HCT116 (cell line): ENCODE measurements at regions not wholly inside any gene's neighbourhood (a gene's known extent, or its start where the extent isn't known, plus 50 kb on each side); places are given as distances from the start of the nearest gene placed in this dataset.

ENCODE experiments used
- ATAC-seq: fragments of 200-7000 bp; cut with Tn5 transposase; 2 replicates; pipeline ENCODE4 v1.9.1; 2020; ENCODE audit warnings: mild to moderate bottlenecking, moderate library complexity
- BruUV-seq: library from RNA; stranded (reverse); fragments of 400-500 nt; replicated peaks from 2 replicates; lab custom pipeline; 2021; lab: Mats Ljungman, UMichigan
- CTCF ChIA-PET: fragments of 300-600 bp; sonication (Branson Sonifier 250); formaldehyde crosslinking; loops from one replicate; lab custom pipeline; 2021; ENCODE audit warnings: antibody characterized with exemption; lab: Charles Lee
- POLR2A ChIA-PET: fragments of 300-600, 350-600 bp; sonication (Branson Sonifier 250); formaldehyde crosslinking; loops from one replicate; lab custom pipeline; 2021; ENCODE audit warnings: antibody characterized with exemption; lab: Charles Lee
- RAD21 ChIA-PET, 2 experiments: fragments of 300-600 bp; sonication (Branson Sonifier 250); formaldehyde crosslinking; loops; one replicate each; lab custom pipeline; 2023; ENCODE audit warnings: low total read pairs in 2 of 2; ENCODE audit not compliant: uncharacterized antibody in 2 of 2, unreplicated experiment in 2 of 2, low non-redundant PET in 1 of 2; lab: Charles Lee
- DNase-seq: peaks from one replicate; pipeline ENCODE4 v3.0.0-alpha.2; 2010; ENCODE audit warnings: low read depth, low spot score
- H2AFZ ChIP-seq: fragments of 200-600 bp; shearing (Covaris generic), sonication (generic); 2 replicates; pipeline ENCODE4 v1.6.1; 2017; ENCODE audit warnings: low read depth, mixed run types, mixed read lengths, antibody characterized with exemption, low read length; ENCODE audit not compliant: poor library complexity, severe bottlenecking
- H3K27ac ChIP-seq: 2 replicates; pipeline ENCODE4 v1.5.1; 2012; ENCODE audit warnings: low read depth, low read length
- H3K27me3 ChIP-seq: fragments of 200-600 bp; sonication (generic); 2 replicates; pipeline ENCODE4 v1.6.1; 2016; ENCODE audit warnings: mixed run types, low read length, mixed read lengths; ENCODE audit not compliant: insufficient read depth
- H3K36me3 ChIP-seq, 2 experiments: fragments of 200-500 bp in 1 of 2; fragments of 200-600 bp in 1 of 2; sonication (Bioruptor generic) in 1 of 2; sonication (generic) in 1 of 2; 2 replicates each; pipeline versions ENCODE4 v1.5.1 to v1.6.1; 2014 to 2016; ENCODE audit warnings: low read length in 2 of 2, inconsistent platforms in 1 of 2, mixed read lengths in 1 of 2, mixed run types in 1 of 2; ENCODE audit not compliant: insufficient read depth in 2 of 2, control insufficient read depth in 1 of 2
- H3K4me1 ChIP-seq, 2 experiments: fragments of 200-600 bp in 1 of 2; sonication (generic) in 1 of 2; 2 replicates each; pipeline versions ENCODE4 v1.5.1 to v1.6.1; 2012 to 2017; ENCODE audit warnings: low read length in 2 of 2, inconsistent platforms in 1 of 2, mild to moderate bottlenecking in 1 of 2, mixed read lengths in 1 of 2, mixed run types in 1 of 2, moderate library complexity in 1 of 2; ENCODE audit not compliant: insufficient read depth in 2 of 2, control insufficient read depth in 1 of 2
- H3K4me2 ChIP-seq: fragments of 200-600 bp; sonication (generic); 2 replicates; pipeline ENCODE4 v1.6.1; 2017; ENCODE audit warnings: mixed run types, low read length, mixed read lengths
- H3K4me3 ChIP-seq, 2 experiments: fragments of 200-600 bp in 1 of 2; sonication (generic) in 1 of 2; replicated peaks in 1 of 2; 2 replicates each; pipeline ENCODE4 v1.5.1; 2011 to 2016; ENCODE audit warnings: low read length in 2 of 2, control low read depth in 1 of 2, low read depth in 1 of 2, mild to moderate bottlenecking in 1 of 2, mixed read lengths in 1 of 2, mixed run types in 1 of 2
- H3K79me2 ChIP-seq: fragments of 200-600 bp; sonication (generic); 2 replicates; pipeline ENCODE4 v1.6.1; 2017; ENCODE audit warnings: mild to moderate bottlenecking, mixed run types, low read length, moderate library complexity, mixed read lengths; ENCODE audit not compliant: insufficient read depth
- H3K9ac ChIP-seq: fragments of 200-600 bp; sonication (generic); 2 replicates; pipeline ENCODE4 v1.6.1; 2016; ENCODE audit warnings: low read length, mixed read lengths
- H3K9me2 ChIP-seq: fragments of 200-600 bp; sonication (generic), shearing (Covaris generic); 2 replicates; pipeline ENCODE4 v1.6.1; 2017; ENCODE audit warnings: mixed run types, mild to moderate bottlenecking, moderate library complexity; ENCODE audit not compliant: insufficient read depth
- H3K9me3 ChIP-seq, 2 experiments: fragments of 200-500 bp in 1 of 2; fragments of 200-600 bp in 1 of 2; sonication (Bioruptor generic) in 1 of 2; sonication (generic) in 1 of 2; 2 replicates each; pipeline ENCODE4 v1.6.1; 2014 to 2017; ENCODE audit warnings: low read length in 2 of 2, mixed read lengths in 2 of 2, inconsistent platforms in 1 of 2, low read depth in 1 of 2, mild to moderate bottlenecking in 1 of 2, mixed run types in 1 of 2, moderate library complexity in 1 of 2; ENCODE audit not compliant: control insufficient read depth in 1 of 2, insufficient read depth in 1 of 2
- H4K20me1 ChIP-seq: fragments of 200-600 bp; sonication (generic), shearing (Covaris generic); 2 replicates; pipeline ENCODE4 v1.6.1; 2017; ENCODE audit warnings: mixed run types, mild to moderate bottlenecking, moderate library complexity; ENCODE audit not compliant: insufficient read depth
- EGR1 ChIP-seq: IDR thresholded peaks from 2 replicates; pipeline ENCODE4 v1.6.1; 2012; ENCODE audit warnings: low read depth
- ELF1 ChIP-seq: IDR thresholded peaks from 2 replicates; pipeline ENCODE4 v1.6.1; 2012; ENCODE audit warnings: low read depth, borderline replicate concordance
- EZH2phosphoT487 ChIP-seq: fragments of 200-600 bp; IDR thresholded peaks from 2 replicates; pipeline ENCODE4 v1.6.1; 2018; ENCODE audit warnings: antibody characterized with exemption, borderline replicate concordance
- JUND ChIP-seq: IDR thresholded peaks from 2 replicates; pipeline ENCODE4 v1.6.1; 2012
- POLR2A ChIP-seq: IDR thresholded peaks from 2 replicates; pipeline ENCODE4 v1.7.0; 2011; ENCODE audit warnings: borderline replicate concordance; ENCODE audit not compliant: insufficient read depth, insufficient read length; ENCODE audit errors: extremely low read depth
- POLR2AphosphoS5 ChIP-seq: IDR thresholded peaks from 2 replicates; pipeline ENCODE4 v1.6.1; 2011; ENCODE audit warnings: mild to moderate bottlenecking, low read depth, low read length, moderate library complexity
- SP1 ChIP-seq: IDR thresholded peaks from 2 replicates; pipeline ENCODE4 v1.6.1; 2012; ENCODE audit warnings: low read depth
- SRF ChIP-seq: IDR thresholded peaks from 2 replicates; pipeline ENCODE4 v1.6.1; 2012; ENCODE audit warnings: low read depth
- TCF7L2 ChIP-seq: IDR thresholded peaks from 2 replicates; pipeline ENCODE4 v1.7.0; 2011; ENCODE audit warnings: borderline replicate concordance, inconsistent platforms; ENCODE audit not compliant: insufficient read depth, insufficient read length; ENCODE audit errors: extremely low read depth
- YY1 ChIP-seq: IDR thresholded peaks from 2 replicates; pipeline ENCODE4 v1.6.1; 2011; ENCODE audit warnings: low read length, low read depth, moderate library complexity, mild to moderate bottlenecking; ENCODE audit not compliant: insufficient replicate concordance; ENCODE audit errors: extremely low read depth
- intact Hi-C: fragments of 100-400 bp; cut with micrococcal nuclease; formaldehyde crosslinking; loops from 2 replicates; pipeline ENCODE4 v1.10.0; 2022
- TF ChIP-seq, protein P1 (sequence below): IDR thresholded peaks from 2 replicates; pipeline ENCODE4 v1.6.1; 2012; ENCODE audit warnings: low read depth
- TF ChIP-seq, protein P2 (sequence below), 3 experiments: fragments of 200-600 bp in 1 of 3; sonication (generic) in 1 of 3; IDR thresholded peaks in 2 of 3; conservative IDR thresholded peaks in 1 of 3; 2 replicates each; pipeline ENCODE4 v1.5.1; 2012 to 2017; ENCODE audit warnings: low read depth in 2 of 3, low read length in 2 of 3, antibody characterized with exemption in 1 of 3, borderline replicate concordance in 1 of 3, control low read depth in 1 of 3, mild to moderate bottlenecking in 1 of 3, mixed read lengths in 1 of 3, mixed run types in 1 of 3, moderate library complexity in 1 of 3; ENCODE audit not compliant: insufficient read depth in 1 of 3

DNA sequence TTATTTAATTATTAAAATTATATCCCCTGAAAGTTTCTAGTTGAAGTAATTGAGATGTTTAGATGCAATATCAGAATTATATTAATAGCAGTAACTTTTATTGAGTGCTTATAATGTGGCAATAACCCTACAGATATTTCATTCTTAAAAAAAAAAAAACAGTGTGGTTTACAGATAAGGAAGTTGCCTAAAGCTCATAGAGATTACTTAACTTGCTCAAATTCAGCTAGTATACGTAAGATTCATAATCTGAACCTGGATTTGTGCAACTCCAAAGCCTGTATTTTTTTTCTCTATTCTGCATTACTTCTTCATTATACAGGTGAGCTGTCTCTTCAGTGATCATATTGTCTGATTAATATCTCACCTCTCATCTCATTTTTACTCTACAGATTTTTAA is 156.0 kb upstream of the PTBP2 start:
- POLR2A ChIA-PET: no interaction called here
- no peaks in the 10 kb centered on the region for H3K4me1 ChIP-seq
- H3K4me2 ChIP-seq: no peak overlapping the region
- H3K36me3 ChIP-seq: no peaks in the 10 kb centered on the region
- no peaks in the 10 kb centered on the region for H3K79me2 ChIP-seq
- H4K20me1 ChIP-seq: no peaks in the 10 kb centered on the region
- no peak overlapping the region for H2AFZ ChIP-seq
- BruUV-seq: no TSS peak
- TF ChIP-seq POLR2AphosphoS5 (no peak), EGR1 (no peak), ELF1 (no peak), SP1 (no peak), YY1 (no peak), SRF (no peak), JUND (no peak), EZH2phosphoT487 (no peak), POLR2A (no peak), TCF7L2 (no peak)
- TF ChIP-seq, protein P1, sequence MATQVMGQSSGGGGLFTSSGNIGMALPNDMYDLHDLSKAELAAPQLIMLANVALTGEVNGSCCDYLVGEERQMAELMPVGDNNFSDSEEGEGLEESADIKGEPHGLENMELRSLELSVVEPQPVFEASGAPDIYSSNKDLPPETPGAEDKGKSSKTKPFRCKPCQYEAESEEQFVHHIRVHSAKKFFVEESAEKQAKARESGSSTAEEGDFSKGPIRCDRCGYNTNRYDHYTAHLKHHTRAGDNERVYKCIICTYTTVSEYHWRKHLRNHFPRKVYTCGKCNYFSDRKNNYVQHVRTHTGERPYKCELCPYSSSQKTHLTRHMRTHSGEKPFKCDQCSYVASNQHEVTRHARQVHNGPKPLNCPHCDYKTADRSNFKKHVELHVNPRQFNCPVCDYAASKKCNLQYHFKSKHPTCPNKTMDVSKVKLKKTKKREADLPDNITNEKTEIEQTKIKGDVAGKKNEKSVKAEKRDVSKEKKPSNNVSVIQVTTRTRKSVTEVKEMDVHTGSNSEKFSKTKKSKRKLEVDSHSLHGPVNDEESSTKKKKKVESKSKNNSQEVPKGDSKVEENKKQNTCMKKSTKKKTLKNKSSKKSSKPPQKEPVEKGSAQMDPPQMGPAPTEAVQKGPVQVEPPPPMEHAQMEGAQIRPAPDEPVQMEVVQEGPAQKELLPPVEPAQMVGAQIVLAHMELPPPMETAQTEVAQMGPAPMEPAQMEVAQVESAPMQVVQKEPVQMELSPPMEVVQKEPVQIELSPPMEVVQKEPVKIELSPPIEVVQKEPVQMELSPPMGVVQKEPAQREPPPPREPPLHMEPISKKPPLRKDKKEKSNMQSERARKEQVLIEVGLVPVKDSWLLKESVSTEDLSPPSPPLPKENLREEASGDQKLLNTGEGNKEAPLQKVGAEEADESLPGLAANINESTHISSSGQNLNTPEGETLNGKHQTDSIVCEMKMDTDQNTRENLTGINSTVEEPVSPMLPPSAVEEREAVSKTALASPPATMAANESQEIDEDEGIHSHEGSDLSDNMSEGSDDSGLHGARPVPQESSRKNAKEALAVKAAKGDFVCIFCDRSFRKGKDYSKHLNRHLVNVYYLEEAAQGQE: no peak
- TF ChIP-seq, protein P2, sequence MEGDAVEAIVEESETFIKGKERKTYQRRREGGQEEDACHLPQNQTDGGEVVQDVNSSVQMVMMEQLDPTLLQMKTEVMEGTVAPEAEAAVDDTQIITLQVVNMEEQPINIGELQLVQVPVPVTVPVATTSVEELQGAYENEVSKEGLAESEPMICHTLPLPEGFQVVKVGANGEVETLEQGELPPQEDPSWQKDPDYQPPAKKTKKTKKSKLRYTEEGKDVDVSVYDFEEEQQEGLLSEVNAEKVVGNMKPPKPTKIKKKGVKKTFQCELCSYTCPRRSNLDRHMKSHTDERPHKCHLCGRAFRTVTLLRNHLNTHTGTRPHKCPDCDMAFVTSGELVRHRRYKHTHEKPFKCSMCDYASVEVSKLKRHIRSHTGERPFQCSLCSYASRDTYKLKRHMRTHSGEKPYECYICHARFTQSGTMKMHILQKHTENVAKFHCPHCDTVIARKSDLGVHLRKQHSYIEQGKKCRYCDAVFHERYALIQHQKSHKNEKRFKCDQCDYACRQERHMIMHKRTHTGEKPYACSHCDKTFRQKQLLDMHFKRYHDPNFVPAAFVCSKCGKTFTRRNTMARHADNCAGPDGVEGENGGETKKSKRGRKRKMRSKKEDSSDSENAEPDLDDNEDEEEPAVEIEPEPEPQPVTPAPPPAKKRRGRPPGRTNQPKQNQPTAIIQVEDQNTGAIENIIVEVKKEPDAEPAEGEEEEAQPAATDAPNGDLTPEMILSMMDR (IDR thresholded peaks at IDR 0.05 in 2 of 3, conservative IDR thresholded peaks at IDR 0.05 in 1 of 3; ENCODE audit: borderline replicate concordance in 1 of 3, insufficient read depth in 1 of 3, low read depth in 2 of 3, low read length in 2 of 3): no peak
- no peaks in the 10 kb centered on the region for H3K27me3 ChIP-seq
- H3K9ac ChIP-seq: no peak overlapping the region
- CTCF ChIA-PET: no interaction called here
- RAD21 ChIA-PET: no interaction called here
- no peak for ATAC-seq
- no peaks in the 10 kb centered on the region for H3K9me2 ChIP-seq
- H3K27ac ChIP-seq: no peak overlapping the region
- intact Hi-C loops: no loop called here
- DNase-seq: no peak
- no peak overlapping the region for H3K4me3 ChIP-seq
- no peaks in the 10 kb centered on the region; a peak in 1 of 4 replicates for H3K9me3 ChIP-seq
